ENCODE measurements at regions not wholly inside any gene's neighbourhood (a gene's known extent, or its start where the extent isn't known, plus 50 kb on each side); places are given as distances from the start of the nearest gene placed in this dataset.

DNA sequence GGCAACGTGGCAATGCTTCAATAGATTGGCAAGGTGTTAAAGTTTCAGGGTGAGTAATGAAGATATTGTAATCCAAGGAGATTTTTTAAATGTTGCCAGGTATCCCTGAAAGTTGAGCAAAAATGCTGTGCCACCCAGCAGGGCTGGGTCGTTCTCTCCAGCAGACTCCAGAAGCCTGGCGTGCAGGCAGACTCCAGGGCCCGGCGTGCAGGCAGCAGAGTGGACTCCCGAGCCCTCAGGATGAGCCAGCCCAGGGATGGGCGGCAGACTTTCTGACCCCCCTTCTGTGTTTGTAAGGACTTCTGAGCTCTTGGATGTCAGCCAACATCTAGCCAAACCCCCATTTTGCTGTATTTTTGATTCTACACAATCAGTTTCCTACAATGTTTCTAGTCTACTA is 289.1 kb downstream of the ZNF516 start:
- TF ChIP-seq, protein P1, sequence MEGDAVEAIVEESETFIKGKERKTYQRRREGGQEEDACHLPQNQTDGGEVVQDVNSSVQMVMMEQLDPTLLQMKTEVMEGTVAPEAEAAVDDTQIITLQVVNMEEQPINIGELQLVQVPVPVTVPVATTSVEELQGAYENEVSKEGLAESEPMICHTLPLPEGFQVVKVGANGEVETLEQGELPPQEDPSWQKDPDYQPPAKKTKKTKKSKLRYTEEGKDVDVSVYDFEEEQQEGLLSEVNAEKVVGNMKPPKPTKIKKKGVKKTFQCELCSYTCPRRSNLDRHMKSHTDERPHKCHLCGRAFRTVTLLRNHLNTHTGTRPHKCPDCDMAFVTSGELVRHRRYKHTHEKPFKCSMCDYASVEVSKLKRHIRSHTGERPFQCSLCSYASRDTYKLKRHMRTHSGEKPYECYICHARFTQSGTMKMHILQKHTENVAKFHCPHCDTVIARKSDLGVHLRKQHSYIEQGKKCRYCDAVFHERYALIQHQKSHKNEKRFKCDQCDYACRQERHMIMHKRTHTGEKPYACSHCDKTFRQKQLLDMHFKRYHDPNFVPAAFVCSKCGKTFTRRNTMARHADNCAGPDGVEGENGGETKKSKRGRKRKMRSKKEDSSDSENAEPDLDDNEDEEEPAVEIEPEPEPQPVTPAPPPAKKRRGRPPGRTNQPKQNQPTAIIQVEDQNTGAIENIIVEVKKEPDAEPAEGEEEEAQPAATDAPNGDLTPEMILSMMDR (IDR thresholded peaks at IDR 0.05; ENCODE audit: extremely low read depth, missing control alignments) = no peak
- no peak for DNase-seq (ENCODE audit: low spot score)

DNA sequence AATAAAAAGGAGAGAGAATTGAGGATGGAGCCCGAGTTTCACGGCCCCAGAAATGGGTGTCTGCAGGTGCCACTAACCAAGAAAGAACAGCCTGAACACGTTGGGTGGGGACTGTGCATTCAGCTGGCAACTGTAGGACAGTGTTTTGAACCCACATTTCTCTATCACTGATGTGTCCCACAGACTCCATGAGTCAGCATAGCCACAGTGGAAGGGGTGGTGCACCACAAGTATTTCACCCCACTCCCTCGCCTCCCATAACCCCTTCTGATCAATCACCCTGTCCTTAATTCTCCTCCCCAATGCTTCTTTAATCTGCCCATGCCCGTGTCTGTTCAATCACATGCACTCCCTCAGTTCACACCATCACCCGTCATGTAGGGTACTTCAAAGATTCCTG is 291.5 kb downstream of the ZNF516 start:
- TF ChIP-seq, protein P1 (IDR thresholded peaks at IDR 0.05; ENCODE audit: extremely low read depth, missing control alignments) = no peak

DNA sequence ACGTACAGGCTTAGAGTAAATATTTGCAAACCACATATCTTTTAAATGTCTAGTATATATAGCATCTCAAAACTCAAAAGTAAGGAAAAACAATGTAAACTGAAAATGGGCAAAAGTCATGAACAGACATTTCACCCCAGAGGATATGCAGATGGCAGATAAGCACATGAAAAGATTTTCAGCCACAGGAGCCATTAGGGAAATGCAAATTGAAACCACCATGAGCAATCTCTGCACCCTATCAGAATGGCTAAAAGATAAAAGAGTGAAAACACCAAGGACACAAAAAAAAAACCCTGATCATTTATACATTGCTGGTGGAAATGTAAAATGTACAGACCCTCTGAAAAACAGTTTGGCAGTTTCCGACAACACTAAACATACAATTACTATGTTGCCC is 292.7 kb downstream of the ZNF516 start:
- TF ChIP-seq, protein P1 (IDR thresholded peaks at IDR 0.05; ENCODE audit: extremely low read depth, missing control alignments) = no peak
- no peak for DNase-seq (ENCODE audit: low spot score)

More for the DNA sequence above, 291.5 kb downstream of the ZNF516 start:
- no peak for DNase-seq (ENCODE audit: low spot score)

- TF ChIP-seq, protein P1 (IDR thresholded peaks at IDR 0.05; ENCODE audit: extremely low read depth, missing control alignments) = no peak
- DNase-seq (ENCODE audit: low spot score) = no peak
Measured at GRCh38 chr18:76195601-76196000, 299.4 kb downstream of the ZNF516 start.

- no peak for DNase-seq (ENCODE audit: low spot score)
- TF ChIP-seq, protein P1 (IDR thresholded peaks at IDR 0.05; ENCODE audit: extremely low read depth, missing control alignments) = no peak
Measured at GRCh38 chr18:76188097-76188496, 306.9 kb downstream of the ZNF516 start.

DNA sequence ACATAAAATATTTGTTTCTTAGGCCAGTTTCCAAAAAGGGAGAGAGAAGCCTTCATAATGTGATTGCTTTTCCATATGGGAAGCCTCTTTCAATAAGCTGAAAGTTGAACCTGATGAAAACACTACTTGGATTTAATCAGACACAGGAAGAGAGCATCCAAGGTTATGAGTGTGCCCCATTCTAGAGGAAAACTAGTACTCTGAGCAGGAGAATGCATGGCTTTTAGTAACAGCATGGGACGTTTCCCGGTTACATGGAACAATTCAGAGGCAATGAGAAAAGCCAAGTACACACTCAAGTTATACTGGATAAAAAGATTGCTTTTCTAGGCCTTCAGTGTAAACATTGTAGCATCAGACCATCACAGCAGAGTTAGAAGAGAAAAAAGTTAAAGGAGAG is 315.8 kb downstream of the ZNF516 start:
- TF ChIP-seq, protein P1 (IDR thresholded peaks at IDR 0.05; ENCODE audit: extremely low read depth, missing control alignments) = no peak
- no peak for DNase-seq (ENCODE audit: low spot score)

DNA sequence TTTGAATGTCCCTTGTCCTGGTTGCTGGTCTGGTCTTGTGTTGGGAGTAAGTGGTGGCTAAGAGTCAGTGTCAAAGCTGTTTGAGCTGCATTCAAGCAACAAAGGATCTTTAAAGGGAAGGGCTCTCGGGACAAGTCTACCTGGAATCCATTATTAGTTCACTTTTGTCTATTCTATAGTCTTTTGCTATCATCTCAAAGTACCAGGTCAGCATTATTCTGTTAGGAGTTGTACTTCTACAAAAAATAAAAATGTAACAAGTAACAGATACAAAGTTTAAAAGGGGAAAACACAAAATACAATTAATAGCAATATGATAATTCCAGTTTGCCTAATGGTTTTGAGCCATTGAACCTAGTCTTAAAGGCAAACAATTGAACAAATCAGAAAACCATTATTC is 317.9 kb downstream of the ZNF516 start:
- DNase-seq (ENCODE audit: low spot score) = no peak
- TF ChIP-seq, protein P1 (IDR thresholded peaks at IDR 0.05; ENCODE audit: extremely low read depth, missing control alignments) = no peak

Measured in GM20000 (cell line).